IMR-90 (cell line): ENCODE measurements at regions not wholly inside any gene's neighbourhood (a gene's known extent, or its start where the extent isn't known, plus 50 kb on each side); places are given as distances from the start of the nearest gene placed in this dataset.

Experiments
- ATAC-seq: fragments of 200-7000 bp; cut with Tn5 transposase; 2 replicates; pipeline ENCODE4 v1.9.1; 2020; ENCODE audit warnings: low read depth, mild to moderate bottlenecking, moderate library complexity
- BruUV-seq: library from RNA; stranded (reverse); fragments of 400-500 nt; replicated peaks from 2 replicates; lab custom pipeline; 2021; lab: Mats Ljungman, UMichigan
- CTCF ChIA-PET: fragments of 300-600 bp; formaldehyde crosslinking; extraction: SDS; loops from one replicate; lab custom pipeline; 2021; ENCODE audit warnings: antibody characterized with exemption; lab: Yijun Ruan, JAX
- POLR2A ChIA-PET: fragments of 300-600 bp; sonication (Branson Sonifier 250); formaldehyde crosslinking; loops from one replicate; lab custom pipeline; 2022; ENCODE audit warnings: antibody characterized with exemption; ENCODE audit not compliant: unreplicated experiment; lab: Charles Lee
- DNase-seq: peaks from one replicate; pipeline ENCODE4 v3.0.0; 2013
- H2AFZ ChIP-seq: replicated peaks from 2 replicates; pipeline ENCODE3; 2013; ENCODE audit warnings: low read length, mild to moderate bottlenecking; ENCODE audit not compliant: poor library complexity
- H2AK5ac ChIP-seq: 2 replicates; pipeline ENCODE4 v1.6.1; 2013; ENCODE audit warnings: low read depth, low read length, inconsistent platforms
- H2AK9ac ChIP-seq: replicated peaks from 2 replicates; pipeline ENCODE3; 2013; ENCODE audit warnings: mild to moderate bottlenecking, low read depth, low read length, moderate library complexity; ENCODE audit not compliant: poor library complexity
- H2BK120ac ChIP-seq: 2 replicates; pipeline ENCODE4 v1.6.1; 2013; ENCODE audit warnings: low read depth, low read length, inconsistent platforms
- H2BK15ac ChIP-seq: 3 replicates; pipeline ENCODE4 v1.6.1; 2013; ENCODE audit warnings: low read depth, low read length, inconsistent platforms
- H2BK20ac ChIP-seq: 2 replicates; pipeline ENCODE4 v1.6.1; 2013; ENCODE audit warnings: low read depth, mild to moderate bottlenecking, inconsistent platforms, low read length, moderate library complexity
- H2BK5ac ChIP-seq: 2 replicates; pipeline ENCODE4 v1.6.1; 2013; ENCODE audit warnings: mild to moderate bottlenecking, low read depth, low read length, inconsistent platforms; ENCODE audit not compliant: poor library complexity, severe bottlenecking
- H3K14ac ChIP-seq: replicated peaks from 2 replicates; pipeline ENCODE4 v1.6.1; 2013; ENCODE audit warnings: low read depth, low read length, inconsistent platforms
- H3K18ac ChIP-seq: 2 replicates; pipeline ENCODE4 v1.6.1; 2013; ENCODE audit warnings: low read depth, low read length, control low read depth
- H3K23ac ChIP-seq: 2 replicates; pipeline ENCODE4 v1.6.1; 2013; ENCODE audit warnings: low read depth, low read length, inconsistent platforms
- H3K27ac ChIP-seq: 2 replicates; pipeline ENCODE4 v1.5.1; 2013; ENCODE audit warnings: mild to moderate bottlenecking, control low read depth, low read length; ENCODE audit not compliant: insufficient read depth
- H3K27me3 ChIP-seq: 2 replicates; pipeline ENCODE4 v1.6.1; 2013; ENCODE audit warnings: low read length; ENCODE audit not compliant: control insufficient read depth, insufficient read depth
- H3K36me3 ChIP-seq: 2 replicates; pipeline ENCODE4 v1.6.1; 2013; ENCODE audit warnings: low read length, mixed read lengths; ENCODE audit not compliant: control insufficient read depth, insufficient read depth
- H3K4ac ChIP-seq: 2 replicates; pipeline ENCODE4 v1.6.1; 2013; ENCODE audit warnings: low read depth, low read length, inconsistent platforms
- H3K4me1 ChIP-seq: 2 replicates; pipeline ENCODE4 v1.6.1; 2013; ENCODE audit warnings: low read length, mixed read lengths; ENCODE audit not compliant: control insufficient read depth, insufficient read depth
- H3K4me2 ChIP-seq: 2 replicates; pipeline ENCODE4 v1.6.1; 2013; ENCODE audit warnings: low read depth, mild to moderate bottlenecking, control low read depth, low read length, moderate library complexity
- H3K4me3 ChIP-seq: 2 replicates; pipeline ENCODE4 v1.5.1; 2013; ENCODE audit warnings: low read depth, mild to moderate bottlenecking, control low read depth, low read length, moderate library complexity; ENCODE audit not compliant: insufficient read depth
- H3K56ac ChIP-seq: 2 replicates; pipeline ENCODE4 v1.6.1; 2013; ENCODE audit warnings: low read length, inconsistent platforms; ENCODE audit not compliant: insufficient read depth; ENCODE audit errors: extremely low read depth
- H3K79me1 ChIP-seq, 2 experiments: 2 replicates each; pipeline ENCODE4 v1.6.1; 2013; ENCODE audit warnings: low read length in 2 of 2, inconsistent platforms in 1 of 2, low read depth in 1 of 2
- H3K9ac ChIP-seq: 2 replicates; pipeline ENCODE4 v1.6.1; 2013; ENCODE audit warnings: low read depth, low read length, control low read depth
- H3K9me1 ChIP-seq: 2 replicates; pipeline ENCODE4 v1.6.1; 2013; ENCODE audit warnings: low read length, inconsistent platforms; ENCODE audit not compliant: insufficient read depth
- H3K9me3 ChIP-seq: 2 replicates; pipeline ENCODE4 v1.6.1; 2013; ENCODE audit warnings: low read length; ENCODE audit not compliant: control insufficient read depth, insufficient read depth
- H4K20me1 ChIP-seq: 2 replicates; pipeline ENCODE4 v1.6.1; 2013; ENCODE audit warnings: low read length, inconsistent platforms; ENCODE audit not compliant: insufficient read depth
- H4K5ac ChIP-seq: 2 replicates; pipeline ENCODE4 v1.6.1; 2013; ENCODE audit warnings: mild to moderate bottlenecking, low read depth, low read length, control low read depth
- H4K8ac ChIP-seq, 2 experiments: 2 replicates each; pipeline ENCODE4 v1.6.1; 2013; ENCODE audit warnings: low read depth in 2 of 2, low read length in 2 of 2, control low read depth in 1 of 2, inconsistent platforms in 1 of 2
- H4K91ac ChIP-seq: 2 replicates; pipeline ENCODE4 v1.6.1; 2013; ENCODE audit warnings: low read depth, low read length, inconsistent platforms; ENCODE audit not compliant: insufficient read depth
- BHLHE40 ChIP-seq: fragments of 150-350 bp; IDR thresholded peaks from 2 replicates; pipeline ENCODE4 v1.6.1; 2016; ENCODE audit warnings: mild to moderate bottlenecking, low read depth, low read length
- CEBPB ChIP-seq: IDR thresholded peaks from 2 replicates; pipeline ENCODE4 v1.6.1; 2012; ENCODE audit warnings: low read depth, low read length, improper control_type of control experiment
- CHD1 ChIP-seq: IDR thresholded peaks from 2 replicates; pipeline ENCODE4 v1.6.1; 2012; ENCODE audit warnings: low read depth, low read length, improper control_type of control experiment
- ELK1 ChIP-seq: fragments of 150-350 bp; IDR thresholded peaks from 2 replicates; pipeline ENCODE4 v1.6.1; 2016; ENCODE audit warnings: low read depth, mild to moderate bottlenecking, low read length, moderate library complexity, borderline replicate concordance
- FOS ChIP-seq: fragments of 150-350 bp; IDR thresholded peaks from 2 replicates; pipeline ENCODE4 v1.6.1; 2016; ENCODE audit warnings: low read depth, low read length
- MAFK ChIP-seq: IDR thresholded peaks from 2 replicates; pipeline ENCODE4 v1.6.1; 2012; ENCODE audit warnings: low read depth, low read length, improper control_type of control experiment
- MAZ ChIP-seq: IDR thresholded peaks from 2 replicates; pipeline ENCODE4 v1.6.1; 2012; ENCODE audit warnings: low read depth, mild to moderate bottlenecking, low read length, improper control_type of control experiment, moderate library complexity, borderline replicate concordance
- MXI1 ChIP-seq: IDR thresholded peaks from 2 replicates; pipeline ENCODE4 v1.6.1; 2012; ENCODE audit warnings: low read depth, mild to moderate bottlenecking, low read length, moderate library complexity, borderline replicate concordance
- POLR2A ChIP-seq: IDR thresholded peaks from 2 replicates; pipeline ENCODE4 v1.6.1; 2012; ENCODE audit warnings: mild to moderate bottlenecking, low read depth, low read length
- RAD21 ChIP-seq: IDR thresholded peaks from 2 replicates; pipeline ENCODE4 v1.6.1; 2012; ENCODE audit warnings: low read length, improper control_type of control experiment
- RCOR1 ChIP-seq: IDR thresholded peaks from 2 replicates; pipeline ENCODE4 v1.6.1; 2012; ENCODE audit warnings: mild to moderate bottlenecking, low read length, improper control_type of control experiment; ENCODE audit not compliant: insufficient replicate concordance
- RFX5 ChIP-seq: IDR thresholded peaks from 2 replicates; pipeline ENCODE4 v1.8.0; 2012; ENCODE audit warnings: low read depth, mild to moderate bottlenecking, low read length, moderate library complexity
- SMC3 ChIP-seq: fragments of 150-350 bp; IDR thresholded peaks from 2 replicates; pipeline ENCODE4 v1.6.1; 2016; ENCODE audit warnings: low read depth, mild to moderate bottlenecking, antibody characterized with exemption, low read length, moderate library complexity
- USF2 ChIP-seq: fragments of 150-350 bp; IDR thresholded peaks from 2 replicates; pipeline ENCODE4 v1.6.1; 2017; ENCODE audit warnings: mild to moderate bottlenecking, antibody characterized with exemption, low read length, low read depth
- WGBS, 2 experiments: methylation state at CpG; one replicate each; pipeline versions ENCODE4 v1.1.5 to v1.1.7; 2013; ENCODE audit warnings: missing lambda C conversion rate in 2 of 2; ENCODE audit not compliant: insufficient read length in 1 of 2; ENCODE audit errors: extremely low coverage in 2 of 2; 5-methylcytosine and 5-hydroxymethylcytosine counted together
- dilution Hi-C: fragments of 300-500 bp; cut with HindIII; formaldehyde crosslinking; loops from one replicate; pipeline ENCODE4 v1.14.3; 2018; ENCODE audit warnings: low sequenced_read_pairs; ENCODE audit not compliant: unreplicated experiment
- in situ Hi-C: fragments of 300-500 bp; cut with MboI; formaldehyde crosslinking; loops from 3 replicates; pipeline ENCODE4 v1.14.3; 2019; ENCODE audit warnings: low sequenced_read_pairs, inconsistent platforms, mixed read lengths
- intact Hi-C: fragments of 100-400 bp; cut with micrococcal nuclease; formaldehyde crosslinking; loops from 2 replicates; pipeline ENCODE4 v1.10.0; 2022
- TF ChIP-seq, protein P1 (sequence below): conservative IDR thresholded peaks from 2 replicates; pipeline ENCODE4 v1.5.1; 2012; ENCODE audit warnings: mild to moderate bottlenecking, low read depth, low read length, improper control_type of control experiment

DNA sequence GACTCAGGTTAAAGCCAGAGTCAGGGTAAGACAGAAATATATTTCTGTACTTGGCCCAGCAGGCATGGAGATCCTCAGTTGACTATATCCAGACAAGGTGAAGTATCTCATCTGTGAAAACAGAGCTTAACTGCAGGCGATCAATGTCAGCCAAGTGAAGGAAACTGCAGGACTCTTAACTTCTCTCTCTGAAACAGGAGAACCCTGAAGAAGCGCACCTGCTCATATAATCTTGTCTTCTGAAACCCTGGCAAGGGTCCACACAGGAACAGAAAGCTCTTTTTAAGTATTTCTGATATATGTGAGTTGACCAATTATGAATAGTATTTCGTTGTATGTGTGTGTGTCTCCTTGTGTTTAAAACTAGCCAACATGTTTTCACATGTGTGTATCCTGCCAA, 504.8 kb upstream of the SLITRK5 start:
- Histone ChIP-seq H3K9me1 (no peaks in the 10 kb centered on the region), H3K4ac (no peak overlapping the region), H3K79me1 (no peaks in the 10 kb centered on the region), H2AK9ac (no peak overlapping the region), H3K27me3 (no peaks in the 10 kb centered on the region), H2BK5ac (no peak overlapping the region), H3K56ac (no peak overlapping the region), H2BK120ac (no peak overlapping the region), H4K91ac (no peak overlapping the region), H4K5ac (no peak overlapping the region), H3K14ac (no peak overlapping the region), H2AK5ac (no peak overlapping the region), H3K9me3 (no peaks in the 10 kb centered on the region; the same call in 1 of the 2 replicates), H3K36me3 (no peaks in the 10 kb centered on the region), H3K4me1 (no peaks in the 10 kb centered on the region), H3K18ac (no peak overlapping the region), H2BK20ac (no peak overlapping the region), H2BK15ac (no peak overlapping the region), H3K23ac (no peak overlapping the region), H3K4me2 (no peak overlapping the region), H4K8ac (no peak overlapping the region), H3K27ac (no peak overlapping the region), H3K9ac (no peak overlapping the region), H4K20me1 (no peaks in the 10 kb centered on the region), H3K4me3 (no peak overlapping the region), H2AFZ (no peak overlapping the region)
- CTCF ChIA-PET: interaction anchor here (0.9 kb wide), 1 partner anchor 10 kb away, joined by 3 read pairs; no protein-coding TSS in a partner anchor
- in situ Hi-C loops: no loop called here
- dilution Hi-C loops: no loop called here
- DNase-seq: no peak
- intact Hi-C loops: no loop called here
- BruUV-seq: no TSS peak
- POLR2A ChIA-PET: no interaction called here
- TF ChIP-seq MAFK: no peak
- no peak for TF ChIP-seq MAZ
- TF ChIP-seq SMC3: no peak
- no peak for TF ChIP-seq BHLHE40
- no peak for TF ChIP-seq MXI1
- TF ChIP-seq, protein P1, sequence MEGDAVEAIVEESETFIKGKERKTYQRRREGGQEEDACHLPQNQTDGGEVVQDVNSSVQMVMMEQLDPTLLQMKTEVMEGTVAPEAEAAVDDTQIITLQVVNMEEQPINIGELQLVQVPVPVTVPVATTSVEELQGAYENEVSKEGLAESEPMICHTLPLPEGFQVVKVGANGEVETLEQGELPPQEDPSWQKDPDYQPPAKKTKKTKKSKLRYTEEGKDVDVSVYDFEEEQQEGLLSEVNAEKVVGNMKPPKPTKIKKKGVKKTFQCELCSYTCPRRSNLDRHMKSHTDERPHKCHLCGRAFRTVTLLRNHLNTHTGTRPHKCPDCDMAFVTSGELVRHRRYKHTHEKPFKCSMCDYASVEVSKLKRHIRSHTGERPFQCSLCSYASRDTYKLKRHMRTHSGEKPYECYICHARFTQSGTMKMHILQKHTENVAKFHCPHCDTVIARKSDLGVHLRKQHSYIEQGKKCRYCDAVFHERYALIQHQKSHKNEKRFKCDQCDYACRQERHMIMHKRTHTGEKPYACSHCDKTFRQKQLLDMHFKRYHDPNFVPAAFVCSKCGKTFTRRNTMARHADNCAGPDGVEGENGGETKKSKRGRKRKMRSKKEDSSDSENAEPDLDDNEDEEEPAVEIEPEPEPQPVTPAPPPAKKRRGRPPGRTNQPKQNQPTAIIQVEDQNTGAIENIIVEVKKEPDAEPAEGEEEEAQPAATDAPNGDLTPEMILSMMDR: no peak
- no peak for TF ChIP-seq POLR2A
- TF ChIP-seq RFX5: no peak
- TF ChIP-seq RCOR1: no peak
- no peak for TF ChIP-seq ELK1
- TF ChIP-seq FOS: no peak
- TF ChIP-seq RAD21: no peak
- TF ChIP-seq CEBPB: no peak
- TF ChIP-seq USF2: no peak
- no peak for TF ChIP-seq CHD1
- ATAC-seq: no peak
- 83% methylated on average over 1 of the region's 3 CpGs; no CpG with 5 or more reads in 1 of the 2 experiments for WGBS, 2 experiments
